H1 (cell line): ENCODE measurements at regions not wholly inside any gene's neighbourhood (a gene's known extent, or its start where the extent isn't known, plus 50 kb on each side); places are given as distances from the start of the nearest gene placed in this dataset.

Experiments used
- FOSL1 ChIP-seq: IDR thresholded peaks from 2 replicates; pipeline ENCODE4 v1.6.1; 2011; ENCODE audit warnings: mild to moderate bottlenecking, low read depth, low read length, moderate library complexity; ENCODE audit not compliant: insufficient read depth
- RBBP5 ChIP-seq: IDR thresholded peaks from 2 replicates; pipeline ENCODE4 v1.7.1; 2012; ENCODE audit warnings: low read depth, mild to moderate bottlenecking, inconsistent platforms, low read length, moderate library complexity, borderline replicate concordance
- SIN3A ChIP-seq, 2 experiments: IDR thresholded peaks in 1 of 2; conservative IDR thresholded peaks in 1 of 2; 2 replicates each; pipeline ENCODE4 v1.6.1; 2011 to 2012; ENCODE audit warnings: low read length in 2 of 2, improper control_type of control experiment in 1 of 2, low read depth in 1 of 2, mild to moderate bottlenecking in 1 of 2
- SUZ12 ChIP-seq: fragments of 200-600 bp; sonication (generic); IDR thresholded peaks from 2 replicates; pipeline ENCODE4 v1.6.1; 2012; ENCODE audit warnings: mild to moderate bottlenecking, inconsistent platforms, low read length, moderate library complexity, mixed read lengths

DNA sequence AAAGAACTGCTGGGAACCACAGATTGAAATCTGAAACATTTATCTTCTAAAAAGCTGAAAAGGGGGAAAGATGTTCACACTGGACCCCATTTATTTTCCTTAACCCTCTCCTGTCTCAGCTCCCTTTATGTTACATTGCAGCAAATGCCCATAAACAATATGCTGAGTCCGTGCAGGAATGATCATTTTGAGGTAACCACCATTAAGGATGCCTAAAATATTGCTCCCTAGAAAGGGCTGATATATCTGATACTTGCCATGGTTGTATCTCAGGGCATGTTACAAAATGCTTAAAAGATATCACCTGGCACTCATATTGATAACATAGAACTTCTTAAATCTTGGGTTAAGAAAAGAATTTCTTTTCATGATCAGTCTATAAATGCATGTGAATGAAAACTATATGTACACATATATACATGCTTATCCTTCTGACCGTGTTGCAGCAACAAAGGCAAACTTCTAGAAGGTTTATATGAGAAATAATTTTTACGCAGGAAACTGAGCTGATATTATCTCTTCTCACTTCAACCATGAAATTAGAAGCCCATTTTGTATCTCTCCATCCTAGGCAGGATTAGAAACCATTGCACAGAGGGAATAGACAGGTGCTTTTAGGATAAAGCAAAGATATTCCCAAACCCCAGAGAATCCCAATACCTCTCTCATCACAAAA lies 362.7 kb upstream of the SLC30A5 start (continued):
- TF ChIP-seq RBBP5 (no peak), FOSL1 (no peak), SUZ12 (no peak), SIN3A (conservative IDR thresholded peaks at IDR 0.05 in 1 of 2, IDR thresholded peaks at IDR 0.05 in 1 of 2; ENCODE audit: low read depth in 1 of 2, low read length in 2 of 2) (no peak)
